Amniotic epithelial cell (primary cell): ENCODE measurements at regions not wholly inside any gene's neighbourhood (a gene's known extent, or its start where the extent isn't known, plus 50 kb on each side); places are given as distances from the start of the nearest gene placed in this dataset.
"Not testable (repeated sequence)": the region's sequence is repeated elsewhere in the genome, so short reads cannot be mapped to it uniquely, and the experiment has no call there.

ENCODE experiments used
- DNase-seq: peaks from one replicate; pipeline ENCODE4 v3.0.0-alpha.2; 2010; ENCODE audit warnings: low read depth

- DNase-seq = no peak
These were observed 105.1 kb upstream of the SIX2 start for GRCh38 chr2:45114221-45114955.

- no peak for DNase-seq
These were observed 103.5 kb upstream of the SIX2 start for GRCh38 chr2:45112750-45113149.

- DNase-seq = no peak
These were observed 95.9 kb upstream of the SIX2 start for GRCh38 chr2:45105050-45105582.

- no peak for DNase-seq
These were observed 95.2 kb upstream of the SIX2 start for GRCh38 chr2:45104429-45104828.

GRCh38 chr2:45103351-45104345, 94.4 kb upstream of the SIX2 start:
- no peak for DNase-seq

GRCh38 chr2:45102579-45103117, 93.4 kb upstream of the SIX2 start:
- DNase-seq = no peak

- no peak for DNase-seq
These were observed 92.9 kb upstream of the SIX2 start for GRCh38 chr2:45102141-45102540.

GRCh38 chr2:45096996-45097395, 87.7 kb upstream of the SIX2 start:
- no peak for DNase-seq

GRCh38 chr2:45096038-45096437, 86.8 kb upstream of the SIX2 start:
- not testable (repeated sequence) for DNase-seq

- DNase-seq = no peak
These were observed 84.4 kb upstream of the SIX2 start for GRCh38 chr2:45093663-45094062.

- no peak for DNase-seq
These were observed 83.9 kb upstream of the SIX2 start for GRCh38 chr2:45093181-45093580.

- no peak for DNase-seq
These were observed 80.5 kb upstream of the SIX2 start for GRCh38 chr2:45089554-45090261.

GRCh38 chr2:45085487-45085886, 76.2 kb upstream of the SIX2 start:
- DNase-seq = no peak

GRCh38 chr2:45084361-45085020, 75.2 kb upstream of the SIX2 start:
- DNase-seq = no peak

- DNase-seq = no peak
These were observed 73.9 kb upstream of the SIX2 start for GRCh38 chr2:45083175-45083574.

GRCh38 chr2:45074713-45075112, 65.5 kb upstream of the SIX2 start:
- no peak for DNase-seq

GRCh38 chr2:45072862-45073237, 63.6 kb upstream of the SIX2 start:
- no peak for DNase-seq

- DNase-seq = no peak
These were observed 63.0 kb upstream of the SIX2 start for GRCh38 chr2:45072064-45072861.

GRCh38 chr2:45070113-45070652, 60.9 kb upstream of the SIX2 start:
- DNase-seq = no peak

- no peak for DNase-seq
These were observed 60.4 kb upstream of the SIX2 start for GRCh38 chr2:45069684-45070083.
